Prostate gland (tissue), 2 donors: ENCODE measurements at regions not wholly inside any gene's neighbourhood (a gene's known extent, or its start where the extent isn't known, plus 50 kb on each side); places are given as distances from the start of the nearest gene placed in this dataset.

Source experiments
- CTCF ChIP-seq, 4 experiments: fragments of 200-600 bp in 2 of 4; fragments of 450-650 bp in 2 of 4; sonication (generic) in 2 of 4; IDR thresholded peaks; 1 replicate in 3 of 4; 2 replicates in 1 of 4; pipeline ENCODE4 v1.5.1; 2016 to 2019; ENCODE audit warnings: antibody characterized with exemption in 4 of 4, mild to moderate bottlenecking in 2 of 4, moderate library complexity in 2 of 4
- POLR2A ChIP-seq: fragments of 450-650 bp; IDR thresholded peaks from one replicate; pipeline ENCODE4 v1.6.1; 2016; ENCODE audit warnings: antibody characterized with exemption, mild to moderate bottlenecking
- POLR2AphosphoS5 ChIP-seq: sonication (generic); formaldehyde crosslinking; IDR thresholded peaks from one replicate; pipeline ENCODE4 v1.6.1; 2017; ENCODE audit warnings: antibody characterized with exemption

- TF ChIP-seq CTCF (IDR thresholded peaks at IDR 0.05) (no peak), POLR2A (no peak), POLR2AphosphoS5 (no peak)
Measured at GRCh38 chr6:55659304-55659703, 80.3 kb upstream of the HMGCLL1 start.
